Esophagus muscularis mucosa (tissue), 3 donors: ENCODE measurements at regions not wholly inside any gene's neighbourhood (a gene's known extent, or its start where the extent isn't known, plus 50 kb on each side); places are given as distances from the start of the nearest gene placed in this dataset.

Source experiments
- EP300 ChIP-seq: sonication (generic); formaldehyde crosslinking; IDR thresholded peaks from one replicate; pipeline ENCODE4 v1.6.1; 2017; ENCODE audit warnings: antibody characterized with exemption
- TF ChIP-seq, protein P1 (sequence below), 3 experiments: fragments of 200-600 bp in 2 of 3; fragments of 450-650 bp in 1 of 3; sonication (generic) in 2 of 3; IDR thresholded peaks; one replicate each; pipeline ENCODE4 v1.5.1; 2017 to 2019; ENCODE audit warnings: antibody characterized with exemption in 3 of 3, mild to moderate bottlenecking in 2 of 3, moderate library complexity in 1 of 3

DNA sequence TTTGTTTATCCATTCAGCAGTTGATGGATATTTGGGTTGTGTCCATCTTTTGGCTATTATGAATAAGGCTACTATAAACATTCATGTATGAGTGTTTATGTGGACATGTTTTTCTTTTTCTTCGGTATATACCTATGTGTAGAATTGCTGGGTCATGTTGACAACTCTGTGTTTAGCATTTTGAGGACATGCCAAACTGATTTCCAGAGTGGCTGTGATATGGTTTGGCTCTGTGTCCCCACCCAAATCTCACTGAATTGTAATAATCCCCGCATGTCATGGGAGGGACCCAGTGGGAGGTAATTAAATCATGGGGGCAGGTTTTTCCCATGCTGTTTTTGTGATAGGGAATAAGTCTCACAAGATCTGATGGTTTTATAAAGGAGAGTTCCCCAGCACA is 439.7 kb downstream of the UTRN start:
- no peak for TF ChIP-seq EP300
- TF ChIP-seq, protein P1, sequence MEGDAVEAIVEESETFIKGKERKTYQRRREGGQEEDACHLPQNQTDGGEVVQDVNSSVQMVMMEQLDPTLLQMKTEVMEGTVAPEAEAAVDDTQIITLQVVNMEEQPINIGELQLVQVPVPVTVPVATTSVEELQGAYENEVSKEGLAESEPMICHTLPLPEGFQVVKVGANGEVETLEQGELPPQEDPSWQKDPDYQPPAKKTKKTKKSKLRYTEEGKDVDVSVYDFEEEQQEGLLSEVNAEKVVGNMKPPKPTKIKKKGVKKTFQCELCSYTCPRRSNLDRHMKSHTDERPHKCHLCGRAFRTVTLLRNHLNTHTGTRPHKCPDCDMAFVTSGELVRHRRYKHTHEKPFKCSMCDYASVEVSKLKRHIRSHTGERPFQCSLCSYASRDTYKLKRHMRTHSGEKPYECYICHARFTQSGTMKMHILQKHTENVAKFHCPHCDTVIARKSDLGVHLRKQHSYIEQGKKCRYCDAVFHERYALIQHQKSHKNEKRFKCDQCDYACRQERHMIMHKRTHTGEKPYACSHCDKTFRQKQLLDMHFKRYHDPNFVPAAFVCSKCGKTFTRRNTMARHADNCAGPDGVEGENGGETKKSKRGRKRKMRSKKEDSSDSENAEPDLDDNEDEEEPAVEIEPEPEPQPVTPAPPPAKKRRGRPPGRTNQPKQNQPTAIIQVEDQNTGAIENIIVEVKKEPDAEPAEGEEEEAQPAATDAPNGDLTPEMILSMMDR (IDR thresholded peaks at IDR 0.05): no peak
